ENCODE measurements at regions not wholly inside any gene's neighbourhood (a gene's known extent, or its start where the extent isn't known, plus 50 kb on each side); places are given as distances from the start of the nearest gene placed in this dataset.

- Histone ChIP-seq H2BK5ac (ENCODE audit: insufficient read length, low read length) (no peak overlapping the region), H3K23me2 (ENCODE audit: insufficient read length, low read depth, low read length, poor library complexity, severe bottlenecking) (no peaks in the 10 kb centered on the region), H3K56ac (ENCODE audit: insufficient read length, low read depth, low read length) (no peak overlapping the region), H3K4me2 (ENCODE audit: insufficient read depth, insufficient read length, low read length) (no peak overlapping the region), H2AFZ (ENCODE audit: low read length) (no peak overlapping the region), H3K14ac (ENCODE audit: insufficient read depth, low read length) (no peak overlapping the region), H3K9ac (ENCODE audit: extremely low read depth, insufficient read length, low read length) (no peak overlapping the region), H4K91ac (ENCODE audit: insufficient read length, low read depth, low read length) (no peak overlapping the region), H2BK15ac (ENCODE audit: low read depth, low read length) (no peak overlapping the region), H2BK20ac (ENCODE audit: low read depth, low read length, poor library complexity, severe bottlenecking) (no peak overlapping the region), H3K27me3 (ENCODE audit: insufficient read depth, low read length) (no peaks in the 10 kb centered on the region), H2BK12ac (ENCODE audit: insufficient read length, low read depth, low read length) (no peak overlapping the region), H4K8ac (replicated peaks; ENCODE audit: insufficient read length, low read depth, low read length) (no peak overlapping the region), H3K4me1 (ENCODE audit: insufficient read depth, low read length) (no peaks in the 10 kb centered on the region), H3K4ac (ENCODE audit: low read depth, low read length) (no peak overlapping the region), H3K79me1 (ENCODE audit: insufficient read depth, low read depth, low read length, poor library complexity, severe bottlenecking) (no peaks in the 10 kb centered on the region), H3K23ac (ENCODE audit: insufficient read length, low read depth, low read length) (no peak overlapping the region), H3K18ac (ENCODE audit: insufficient read length, low read depth, low read length) (no peak overlapping the region), H4K5ac (ENCODE audit: insufficient read length, low read depth, low read length) (no peak overlapping the region), H2AK5ac (ENCODE audit: insufficient read length, low read length) (no peak overlapping the region), H4K20me1 (ENCODE audit: control insufficient read depth, insufficient read depth, insufficient read length) (no peaks in the 10 kb centered on the region), H3K9me3 (ENCODE audit: control insufficient read depth, low read depth, low read length) (no peaks in the 10 kb centered on the region), H2BK120ac (ENCODE audit: low read depth, low read length, poor library complexity, severe bottlenecking) (no peak overlapping the region), H3T11ph (ENCODE audit: low read length) (no peak overlapping the region), H3K27ac (ENCODE audit: insufficient read length, low read depth, low read length) (no peak overlapping the region), H3K79me2 (ENCODE audit: insufficient read depth, low read length) (no peaks in the 10 kb centered on the region)
- WGBS (ENCODE audit: extremely low coverage, insufficient read length, low lambda C conversion rate), result no CpG with 5 or more reads among the region's 1 CpG
- H3K9me3 Mint-ChIP-seq, result no peaks in the 10 kb centered on the region
- H3K27ac Mint-ChIP-seq, result no peak overlapping the region
- H3K27me3 Mint-ChIP-seq (ENCODE audit: low read depth), result no peaks in the 10 kb centered on the region
- no peak for TF ChIP-seq CTCF (conservative IDR thresholded peaks at IDR 0.05)
- DNase-seq, result no peak
- no peak overlapping the region for H3K4me3 Mint-ChIP-seq
- H3K4me1 Mint-ChIP-seq, result 0 out of 4 replicates have a peak, but pooled peaks cover 0 to 5% of the 10 kb centered on the region in 2 experiments
- no peaks in the 10 kb centered on the region; a peak in 1 of 7 replicates for H3K36me3 Mint-ChIP-seq (ENCODE audit: insufficient read depth in 1 of 3, low read depth in 3 of 3)
These were observed 330.9 kb downstream of the GBA3 start for GRCh38 chr4:23023666-23024065.
